M059J (cell line): ENCODE measurements at regions not wholly inside any gene's neighbourhood (a gene's known extent, or its start where the extent isn't known, plus 50 kb on each side); places are given as distances from the start of the nearest gene placed in this dataset.
"Not testable (repeated sequence)": the region's sequence is repeated elsewhere in the genome, so short reads cannot be mapped to it uniquely, and the experiment has no call there.

Experiments
- DNase-seq: peaks from one replicate; pipeline ENCODE4 v3.0.0-alpha.2; 2012; ENCODE audit warnings: low read depth

- DNase-seq: no peak
These were observed 518.1 kb downstream of the TMEM121 start for GRCh38 chr14:106044515-106044914.

- DNase-seq: peak; percentile 20
These were observed 518.7 kb downstream of the TMEM121 start for GRCh38 chr14:106044949-106045596.

GRCh38 chr14:106051796-106052195 lies 525.4 kb downstream of the TMEM121 start:
- no peak for DNase-seq

DNA sequence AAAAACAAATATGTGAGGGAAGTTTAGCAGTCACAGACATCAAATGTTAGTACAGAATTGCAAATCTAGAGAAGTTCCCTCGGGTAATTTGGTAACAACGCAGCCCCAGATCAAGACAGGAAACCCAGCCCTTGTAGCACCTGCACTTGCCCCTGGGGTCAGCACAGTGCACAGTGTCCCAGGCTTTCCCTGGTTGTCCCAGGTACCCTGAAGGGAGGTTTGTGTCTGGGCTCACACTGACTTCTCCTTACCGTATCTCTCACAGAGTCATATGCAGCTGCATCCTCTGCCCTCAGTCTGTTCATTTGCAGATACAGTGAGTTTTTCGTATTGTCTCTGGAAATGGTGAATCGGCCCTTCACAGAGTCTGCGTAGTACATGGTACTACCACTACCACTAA lies 528.9 kb downstream of the TMEM121 start:
- no peak for DNase-seq

- no peak for DNase-seq
These were observed 532.0 kb downstream of the TMEM121 start for GRCh38 chr14:106058342-106058741.

GRCh38 chr14:106060276-106060975 lies 534.0 kb downstream of the TMEM121 start:
- DNase-seq: no peak

DNA sequence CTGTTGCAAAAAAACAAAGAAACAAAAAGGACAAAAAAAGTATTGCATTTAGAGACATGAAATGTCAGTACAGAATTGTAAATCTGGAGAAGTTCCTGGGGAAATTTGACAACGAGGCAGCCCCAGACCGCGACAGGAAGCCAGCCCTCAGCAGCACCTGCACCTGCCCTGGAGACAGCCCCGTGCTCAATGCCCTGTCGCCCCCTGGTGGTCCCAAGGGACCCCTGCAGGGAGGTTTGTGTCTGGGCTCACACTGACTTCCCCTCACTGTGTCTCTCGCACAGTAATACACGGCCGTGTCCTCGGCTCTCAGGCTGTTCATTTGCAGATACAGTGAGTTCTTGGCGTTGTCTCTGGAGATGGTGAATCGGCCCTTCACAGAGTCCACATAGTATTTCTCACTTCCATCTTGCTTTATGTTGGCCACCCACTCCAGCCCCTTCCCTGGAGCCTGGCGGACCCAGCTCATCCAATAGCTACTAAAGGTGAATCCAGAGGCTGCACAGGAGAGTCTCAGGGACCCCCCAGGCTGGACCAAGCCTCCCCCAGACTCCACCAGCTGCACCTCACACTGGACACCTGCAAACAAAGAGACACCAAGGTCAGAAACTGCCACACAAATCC lies 535.6 kb downstream of the TMEM121 start:
- DNase-seq: not testable (repeated sequence)

- no peak for DNase-seq
These were observed 536.3 kb downstream of the TMEM121 start for GRCh38 chr14:106062502-106063272.

DNA sequence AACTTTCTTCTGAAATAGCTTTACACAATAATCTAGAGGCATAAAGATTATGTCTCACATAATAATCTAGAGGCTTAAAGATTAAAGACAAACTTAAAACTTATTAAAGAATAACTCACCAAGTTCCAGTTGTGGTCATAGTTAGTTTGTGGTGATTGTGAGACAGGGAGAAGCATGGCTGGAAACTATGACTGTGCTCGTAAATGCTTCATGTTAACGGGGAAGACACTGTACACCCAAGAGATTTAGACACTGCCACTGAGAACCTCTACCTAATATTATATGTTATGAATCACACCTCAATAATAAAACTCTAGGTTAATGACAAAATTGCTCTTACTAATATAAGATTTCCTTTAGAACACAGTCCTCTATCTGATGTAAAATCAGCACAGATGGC lies 541.6 kb downstream of the TMEM121 start:
- DNase-seq: no peak

GRCh38 chr14:106069804-106070625 lies 543.6 kb downstream of the TMEM121 start:
- DNase-seq: no peak

- no peak for DNase-seq
These were observed 554.5 kb downstream of the TMEM121 start for GRCh38 chr14:106080922-106081321.

DNA sequence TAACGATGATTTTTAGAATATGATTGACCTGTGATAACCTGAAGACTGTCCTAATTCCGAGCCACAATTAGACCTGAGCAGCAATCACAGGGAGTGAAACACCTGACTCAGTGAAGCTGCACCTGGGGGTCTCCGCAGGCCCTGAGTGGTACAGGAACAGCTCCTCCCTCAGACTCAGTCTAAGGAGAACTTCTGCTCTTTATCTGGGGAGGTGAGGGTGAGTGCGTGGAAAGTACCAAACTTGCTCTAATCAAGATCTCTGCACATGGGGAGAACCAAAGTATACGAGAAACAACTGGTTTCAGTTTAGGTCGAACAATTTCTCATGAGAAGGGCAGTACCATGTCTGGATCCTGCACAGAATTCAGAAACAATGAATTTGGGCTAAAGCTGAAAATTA lies 555.3 kb downstream of the TMEM121 start:
- not testable (repeated sequence) for DNase-seq

DNA sequence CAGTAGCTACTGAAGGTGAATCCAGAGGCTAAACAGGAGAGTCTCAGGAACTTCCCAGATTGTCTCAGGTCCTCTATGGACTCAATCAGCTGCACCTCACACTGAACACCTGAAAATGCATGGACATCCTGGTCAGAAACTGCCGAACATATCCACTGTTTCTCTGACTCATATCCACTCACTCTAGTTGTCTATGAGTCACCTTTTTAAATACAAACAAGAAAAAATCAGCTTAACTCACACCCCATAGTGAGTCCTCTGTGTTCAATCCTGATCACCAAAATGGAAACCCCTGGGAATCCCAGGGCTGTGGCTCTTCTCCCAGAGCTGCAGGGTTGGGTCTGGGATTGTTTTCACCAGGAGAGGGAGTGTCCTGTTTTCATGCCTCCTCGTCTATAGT lies 556.7 kb downstream of the TMEM121 start:
- DNase-seq: no peak

DNA sequence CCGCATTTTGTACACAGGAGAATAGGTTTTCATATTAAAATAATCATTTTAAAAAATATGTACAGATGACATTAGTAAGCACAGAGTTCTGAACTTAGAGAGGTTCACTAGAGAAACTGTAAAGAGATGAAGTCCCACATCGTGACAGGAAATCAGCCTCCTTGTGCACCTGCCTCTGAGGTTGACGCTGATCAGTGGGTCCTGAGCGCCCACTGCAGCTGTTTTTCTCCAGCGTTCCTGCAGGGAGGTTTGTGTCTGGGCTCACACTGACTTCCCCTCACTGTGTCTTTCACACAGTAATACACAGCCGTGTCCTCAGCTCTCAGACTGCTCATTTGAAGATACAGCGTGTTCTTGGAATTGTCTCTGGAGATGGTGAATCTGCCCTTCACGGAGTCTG lies 561.5 kb downstream of the TMEM121 start:
- DNase-seq: no peak

DNA sequence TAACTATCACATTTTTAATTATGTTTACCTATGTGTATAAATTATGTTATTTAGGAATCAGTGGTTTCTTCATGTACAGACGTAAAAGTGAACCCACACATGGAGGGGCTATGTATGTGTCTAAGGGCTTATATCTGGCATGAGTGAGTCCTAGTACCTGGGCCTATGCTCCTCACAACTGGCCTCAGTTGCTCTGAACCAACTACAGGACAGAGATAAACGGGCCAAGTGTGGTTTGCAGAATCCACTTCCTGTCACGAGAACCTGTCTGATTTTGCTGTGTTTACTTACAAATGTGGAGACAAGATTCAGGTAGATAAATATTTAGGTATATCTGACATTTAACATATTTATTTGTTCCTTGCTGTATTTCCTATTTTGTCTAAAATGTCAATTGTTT lies 562.5 kb downstream of the TMEM121 start:
- not testable (repeated sequence) for DNase-seq

- no peak for DNase-seq
These were observed 568.3 kb downstream of the TMEM121 start for GRCh38 chr14:106094654-106095189.

DNA sequence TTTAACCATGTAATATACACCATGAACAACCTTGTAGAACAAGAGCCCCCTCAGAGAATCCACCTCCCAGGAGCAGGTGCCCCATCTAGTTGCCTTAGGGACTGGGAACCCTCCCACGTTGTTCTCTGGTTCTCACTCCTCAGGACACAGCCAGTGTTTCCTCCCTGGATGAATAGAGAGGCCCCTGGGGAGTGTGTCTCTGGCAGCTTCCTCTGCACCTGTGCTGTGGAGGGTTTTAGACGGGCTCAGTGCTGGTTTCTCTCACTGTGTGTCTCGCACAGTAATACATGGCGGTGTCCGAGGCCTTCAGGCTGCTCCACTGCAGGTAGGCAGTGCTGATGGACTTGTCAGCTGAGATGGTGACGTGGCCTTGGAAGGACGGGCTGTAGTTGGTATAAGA lies 581.3 kb downstream of the TMEM121 start:
- no peak for DNase-seq

- DNase-seq: no peak
These were observed 583.0 kb downstream of the TMEM121 start for GRCh38 chr14:106109337-106109736.

GRCh38 chr14:106115401-106115800 lies 589.0 kb downstream of the TMEM121 start:
- no peak for DNase-seq

DNA sequence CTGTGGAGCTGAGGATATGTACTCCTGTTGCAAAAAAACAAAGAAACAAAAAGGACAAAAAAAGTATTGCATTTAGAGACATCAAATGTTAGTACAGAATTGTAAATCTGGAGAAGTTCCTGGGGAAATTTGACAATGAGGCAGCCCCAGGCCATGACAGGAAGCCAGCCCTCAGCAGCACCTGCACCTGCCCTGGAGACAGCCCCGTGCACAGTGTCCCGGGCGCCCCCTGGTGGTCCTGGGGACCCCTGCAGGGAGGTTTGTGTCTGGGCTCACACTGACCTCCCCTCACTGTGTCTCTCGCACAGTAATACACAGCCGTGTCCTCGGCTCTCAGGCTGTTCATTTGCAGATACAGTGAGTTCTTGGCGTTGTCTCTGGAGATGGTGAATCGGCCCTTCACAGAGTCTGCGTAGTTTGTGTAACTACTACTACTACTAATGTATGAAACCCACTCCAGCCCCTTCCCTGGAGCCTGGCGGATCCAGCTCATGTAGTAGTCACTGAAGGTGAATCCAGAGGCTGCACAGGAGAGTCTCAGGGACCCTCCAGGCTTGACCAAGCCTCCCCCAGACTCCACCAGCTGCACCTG lies 590.1 kb downstream of the TMEM121 start:
- not testable (repeated sequence) for DNase-seq

- no peak for DNase-seq
These were observed 593.7 kb downstream of the TMEM121 start for GRCh38 chr14:106120101-106120500.
